Progenitor cell of endocrine pancreas (in vitro differentiated cells): ENCODE measurements at regions not wholly inside any gene's neighbourhood (a gene's known extent, or its start where the extent isn't known, plus 50 kb on each side); places are given as distances from the start of the nearest gene placed in this dataset.
A peak's percentile ranks its signal among the peaks of the same experiment; 100 is the strongest.

Source experiments
- DNase-seq: peaks from one replicate; pipeline ENCODE4 v3.0.0; 2021; ENCODE audit warnings: low spot score; ENCODE audit not compliant: unreplicated experiment
- H3K27ac Mint-ChIP-seq: 2 replicates; pipeline ENCODE4 v1.8.0; 2021; ENCODE audit warnings: mild to moderate bottlenecking, moderate library complexity, mixed read lengths
- H3K27me3 Mint-ChIP-seq: 2 replicates; pipeline ENCODE4 v1.8.0; 2021; ENCODE audit warnings: mixed read lengths
- H3K36me3 Mint-ChIP-seq: 2 replicates; pipeline ENCODE4 v1.8.0; 2022; ENCODE audit warnings: mixed read lengths; ENCODE audit not compliant: insufficient read depth
- H3K4me1 Mint-ChIP-seq: 2 replicates; pipeline ENCODE4 v1.8.0; 2021; ENCODE audit warnings: low read depth, mixed read lengths
- H3K4me3 Mint-ChIP-seq: 2 replicates; pipeline ENCODE4 v1.8.0; 2021; ENCODE audit warnings: low read depth, mild to moderate bottlenecking, moderate library complexity, mixed read lengths
- H3K9me3 Mint-ChIP-seq: 2 replicates; pipeline ENCODE4 v1.8.0; 2021; ENCODE audit warnings: low read depth, mixed read lengths
- TF ChIP-seq, protein P1 (sequence below): fragments of 200-600 bp; sonication (generic); IDR thresholded peaks from one replicate; pipeline ENCODE4 v1.5.0; 2021; ENCODE audit warnings: antibody characterized with exemption, mild to moderate bottlenecking; ENCODE audit not compliant: unreplicated experiment

DNA sequence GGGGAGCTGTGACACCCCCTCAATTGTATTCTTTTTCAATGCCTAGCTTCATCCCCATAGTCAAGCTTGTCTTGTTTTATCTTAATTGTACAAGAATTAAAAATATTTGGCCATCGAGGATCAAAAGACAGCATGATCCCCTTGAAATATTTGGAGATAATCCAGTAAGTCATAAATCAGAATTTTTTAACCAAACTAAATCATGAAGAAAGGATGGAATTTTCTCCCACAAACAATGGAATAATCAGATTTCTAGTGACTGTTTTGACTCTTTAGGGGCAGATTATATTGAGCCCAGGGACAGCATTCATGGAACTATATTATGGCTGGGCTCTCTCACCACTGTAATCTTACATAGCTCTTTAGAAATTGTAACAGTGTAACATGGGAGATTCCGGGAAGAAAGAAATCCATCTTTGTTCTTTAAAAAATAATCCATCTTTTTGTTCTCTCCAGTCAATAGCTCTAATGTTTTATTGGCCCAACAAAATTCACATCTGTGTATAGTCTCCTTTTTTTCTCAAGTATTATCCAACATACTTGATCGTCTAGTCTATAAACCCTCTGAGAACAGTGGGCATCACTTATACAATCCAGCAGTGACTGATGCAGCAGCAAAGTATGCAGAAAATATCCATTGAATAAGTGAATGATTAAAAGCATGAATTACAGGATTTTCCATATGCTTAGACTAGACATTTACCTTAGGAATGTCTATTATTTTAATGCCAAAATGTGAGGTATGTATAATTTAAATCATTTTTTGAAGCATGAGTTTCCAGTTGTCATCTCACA, 277.0 kb upstream of the PLSCR5 start:
- no peaks in the 10 kb centered on the region for H3K27me3 Mint-ChIP-seq
- H3K27ac Mint-ChIP-seq = no peak overlapping the region
- H3K9me3 Mint-ChIP-seq = no peaks in the 10 kb centered on the region
- TF ChIP-seq, protein P1, sequence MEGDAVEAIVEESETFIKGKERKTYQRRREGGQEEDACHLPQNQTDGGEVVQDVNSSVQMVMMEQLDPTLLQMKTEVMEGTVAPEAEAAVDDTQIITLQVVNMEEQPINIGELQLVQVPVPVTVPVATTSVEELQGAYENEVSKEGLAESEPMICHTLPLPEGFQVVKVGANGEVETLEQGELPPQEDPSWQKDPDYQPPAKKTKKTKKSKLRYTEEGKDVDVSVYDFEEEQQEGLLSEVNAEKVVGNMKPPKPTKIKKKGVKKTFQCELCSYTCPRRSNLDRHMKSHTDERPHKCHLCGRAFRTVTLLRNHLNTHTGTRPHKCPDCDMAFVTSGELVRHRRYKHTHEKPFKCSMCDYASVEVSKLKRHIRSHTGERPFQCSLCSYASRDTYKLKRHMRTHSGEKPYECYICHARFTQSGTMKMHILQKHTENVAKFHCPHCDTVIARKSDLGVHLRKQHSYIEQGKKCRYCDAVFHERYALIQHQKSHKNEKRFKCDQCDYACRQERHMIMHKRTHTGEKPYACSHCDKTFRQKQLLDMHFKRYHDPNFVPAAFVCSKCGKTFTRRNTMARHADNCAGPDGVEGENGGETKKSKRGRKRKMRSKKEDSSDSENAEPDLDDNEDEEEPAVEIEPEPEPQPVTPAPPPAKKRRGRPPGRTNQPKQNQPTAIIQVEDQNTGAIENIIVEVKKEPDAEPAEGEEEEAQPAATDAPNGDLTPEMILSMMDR = no peak
- H3K36me3 Mint-ChIP-seq = no peaks in the 10 kb centered on the region
- no peak overlapping the region for H3K4me3 Mint-ChIP-seq
- H3K4me1 Mint-ChIP-seq = no peaks in the 10 kb centered on the region
- DNase-seq = no peak

DNA sequence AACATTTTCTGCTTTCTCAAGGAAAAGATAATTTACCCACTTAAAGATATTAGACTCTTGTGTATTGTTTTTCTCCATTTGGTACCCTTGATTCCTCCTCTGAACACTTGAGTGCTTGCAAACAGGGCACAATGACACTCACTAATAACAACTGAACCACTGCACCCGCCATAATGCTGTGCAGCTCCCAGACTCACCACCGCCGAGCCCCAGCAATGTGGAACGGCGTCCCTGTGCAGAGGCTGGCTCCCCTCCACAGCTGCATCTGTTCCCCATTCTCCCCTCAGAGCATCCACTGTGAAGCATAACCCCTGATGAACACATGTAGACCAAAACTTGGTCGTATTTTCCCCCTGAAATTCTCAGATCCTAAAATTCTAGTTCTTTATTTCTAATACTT, 276.2 kb upstream of the PLSCR5 start:
- no peak overlapping the region for H3K4me3 Mint-ChIP-seq
- no peaks in the 10 kb centered on the region for H3K9me3 Mint-ChIP-seq
- no peaks in the 10 kb centered on the region for H3K36me3 Mint-ChIP-seq
- H3K27me3 Mint-ChIP-seq = no peaks in the 10 kb centered on the region
- H3K4me1 Mint-ChIP-seq = no peaks in the 10 kb centered on the region
- TF ChIP-seq, protein P1 = no peak
- H3K27ac Mint-ChIP-seq = no peak overlapping the region
- no peak for DNase-seq

DNA sequence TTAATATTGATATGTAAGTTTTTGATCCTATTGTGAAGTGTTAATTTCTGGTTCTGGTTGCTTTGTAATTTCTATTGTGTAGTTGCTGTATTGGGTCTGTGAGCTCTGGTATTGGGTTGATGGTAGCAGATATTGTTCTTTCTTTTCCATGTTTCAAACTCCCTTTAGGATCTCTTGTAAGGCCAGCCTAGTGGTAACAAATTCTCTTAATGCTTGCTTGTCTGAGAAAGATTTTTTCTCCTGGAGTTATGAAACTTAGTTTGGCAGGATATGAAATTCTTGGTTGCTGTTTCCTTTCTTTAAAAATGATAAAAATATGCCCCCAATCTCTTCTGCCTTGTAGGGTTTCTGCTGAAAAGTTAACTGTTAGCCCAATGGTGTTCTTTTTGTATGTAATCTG, 268.6 kb upstream of the PLSCR5 start:
- Mint-ChIP-seq H3K4me3 (no peak overlapping the region), H3K27ac (no peak overlapping the region), H3K36me3 (no peaks in the 10 kb centered on the region), H3K9me3 (peaks cover 27% of the 10 kb centered on the region), H3K4me1 (peaks cover 4% of the 10 kb centered on the region), H3K27me3 (no peaks in the 10 kb centered on the region)
- TF ChIP-seq, protein P1 = no peak
- no peak for DNase-seq

DNA sequence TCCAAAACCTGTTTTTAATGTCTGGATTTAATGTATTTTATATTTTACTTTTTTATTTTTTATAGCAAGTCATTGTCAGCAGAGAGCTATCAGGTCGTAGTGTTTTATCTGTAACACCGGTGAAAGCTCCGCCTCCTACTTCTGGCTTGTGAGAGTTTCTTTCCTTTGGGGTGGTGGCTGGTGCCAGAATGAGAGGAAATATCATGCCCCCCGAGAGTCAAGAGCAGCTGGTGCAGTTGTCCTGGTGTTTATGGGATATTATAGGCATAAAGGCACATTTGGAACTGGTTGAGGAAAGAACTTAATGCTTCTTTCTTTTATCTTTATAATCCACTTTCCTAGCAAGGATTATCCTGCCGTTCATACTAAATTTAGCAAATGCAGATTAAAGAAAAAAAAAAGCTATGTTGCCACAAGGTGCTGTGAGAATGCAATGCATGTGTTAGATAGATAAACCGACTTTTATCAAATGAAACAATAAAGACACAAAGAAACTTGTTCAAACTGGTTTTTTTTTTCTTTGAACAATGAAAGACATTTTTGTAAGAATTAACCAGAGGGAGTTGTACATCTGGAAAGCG, 260.1 kb upstream of the PLSCR5 start:
- no peak overlapping the region for H3K4me3 Mint-ChIP-seq
- H3K4me1 Mint-ChIP-seq = peaks cover 4% of the 10 kb centered on the region
- H3K27me3 Mint-ChIP-seq = no peaks in the 10 kb centered on the region
- H3K27ac Mint-ChIP-seq = peak overlapping the region; percentile 11
- DNase-seq = no peak
- no peaks in the 10 kb centered on the region for H3K36me3 Mint-ChIP-seq
- TF ChIP-seq, protein P1 = no peak
- no peaks in the 10 kb centered on the region for H3K9me3 Mint-ChIP-seq

DNA sequence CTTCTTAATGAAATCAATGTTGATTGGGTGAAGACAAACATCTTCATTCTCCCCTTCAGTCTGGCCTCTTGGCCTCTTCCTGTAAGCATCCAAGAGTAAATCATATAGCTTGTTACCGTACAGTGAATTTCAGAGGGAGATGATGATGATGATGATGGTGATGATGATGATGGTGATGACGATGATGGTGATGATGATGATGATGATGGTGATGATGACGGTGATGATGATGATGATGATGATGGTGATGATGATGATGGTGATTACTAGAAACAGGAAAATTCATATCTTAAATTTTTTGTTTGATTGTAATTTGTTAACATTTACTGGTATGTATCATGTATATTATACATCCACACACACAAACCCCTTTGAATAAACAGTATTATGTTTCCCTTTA, 256.1 kb upstream of the PLSCR5 start:
- Mint-ChIP-seq H3K27me3 (no peaks in the 10 kb centered on the region), H3K9me3 (no peaks in the 10 kb centered on the region), H3K36me3 (no peaks in the 10 kb centered on the region), H3K4me1 (peaks cover 4% of the 10 kb centered on the region), H3K27ac (no peak overlapping the region), H3K4me3 (no peak overlapping the region)
- TF ChIP-seq, protein P1 = no peak
- DNase-seq = no peak
